CD4-positive, alpha-beta T cell (primary cell): ENCODE measurements at regions not wholly inside any gene's neighbourhood (a gene's known extent, or its start where the extent isn't known, plus 50 kb on each side); places are given as distances from the start of the nearest gene placed in this dataset.

ENCODE experiments used
- ATAC-seq: fragments of 200-7000 bp; cut with Tn5 transposase; one replicate; pipeline ENCODE4 v1.10.0; 2022; ENCODE audit warnings: mild to moderate bottlenecking; ENCODE audit not compliant: poor library complexity
- CTCF ChIA-PET: fragments of 350-600 bp; sonication (Branson Sonifier 250); formaldehyde crosslinking; loops from one replicate; lab custom pipeline; 2021; ENCODE audit warnings: antibody characterized with exemption, inconsistent platforms; lab: Charles Lee
- POLR2A ChIA-PET: fragments of 350-600 bp; sonication (Branson Sonifier 250); formaldehyde crosslinking; loops from one replicate; lab custom pipeline; 2021; ENCODE audit warnings: antibody characterized with exemption, inconsistent platforms; lab: Charles Lee
- DNase-seq, 14 experiments: peaks; one replicate each; pipeline ENCODE4 v3.0.0-alpha.2; 2013 to 2020; ENCODE audit warnings: mixed read lengths in 2 of 14
- H3K27ac ChIP-seq, 2 donors: one replicate each; pipeline versions ENCODE4 v1.5.1 to v1.7.0; 2013; ENCODE audit warnings: low read length in 2 of 2, low read depth in 1 of 2, mild to moderate bottlenecking in 1 of 2
- H3K27me3 ChIP-seq, 2 experiments: 1 replicate in 1 of 2; 2 replicates in 1 of 2; pipeline versions ENCODE4 v1.6.1 to v1.7.0; 2013; ENCODE audit warnings: low read length in 2 of 2, control low read depth in 1 of 2, mild to moderate bottlenecking in 1 of 2, moderate library complexity in 1 of 2; ENCODE audit not compliant: insufficient read depth in 2 of 2, control insufficient read depth in 1 of 2
- H3K36me3 ChIP-seq: one replicate; pipeline ENCODE4 v1.6.1; 2013; ENCODE audit warnings: low read length, control low read depth; ENCODE audit not compliant: insufficient read depth
- H3K4me1 ChIP-seq: one replicate; pipeline ENCODE4 v1.6.1; 2013; ENCODE audit warnings: low read length, control low read depth; ENCODE audit not compliant: insufficient read depth
- H3K4me3 ChIP-seq: one replicate; pipeline ENCODE4 v1.5.1; 2013; ENCODE audit warnings: mild to moderate bottlenecking, low read length, moderate library complexity
- H3K9me3 ChIP-seq, 2 experiments: 1 replicate in 1 of 2; 2 replicates in 1 of 2; pipeline versions ENCODE4 v1.6.1 to v1.7.0; 2013; ENCODE audit warnings: low read length in 2 of 2, mild to moderate bottlenecking in 2 of 2, control low read depth in 1 of 2, moderate library complexity in 1 of 2; ENCODE audit not compliant: control insufficient read depth in 1 of 2, insufficient read depth in 1 of 2
- H3K27ac Mint-ChIP-seq: one replicate; pipeline ENCODE4 v1.8.0; 2020; ENCODE audit warnings: mixed read lengths
- H3K27me3 Mint-ChIP-seq: one replicate; pipeline ENCODE4 v1.8.0; 2021; ENCODE audit warnings: mixed read lengths
- H3K36me3 Mint-ChIP-seq: one replicate; pipeline ENCODE4 v1.8.0; 2021; ENCODE audit warnings: low read depth, mixed read lengths
- H3K4me1 Mint-ChIP-seq: one replicate; pipeline ENCODE4 v1.8.0; 2021; ENCODE audit warnings: low read depth, mixed read lengths
- H3K4me3 Mint-ChIP-seq: one replicate; pipeline ENCODE4 v1.8.0; 2020; ENCODE audit warnings: mild to moderate bottlenecking, mixed read lengths
- H3K9me3 Mint-ChIP-seq: one replicate; pipeline ENCODE4 v1.8.0; 2020; ENCODE audit warnings: mixed read lengths
- intact Hi-C, 2 experiments: fragments of 100-400 bp; cut with DNase I in 1 of 2; cut with micrococcal nuclease in 1 of 2; formaldehyde crosslinking; loops; one replicate each; pipeline versions ENCODE4 v1.15.1 to v1.9.0; 2023 to 2025; cut with DNase I, micrococcal nuclease
- TF ChIP-seq, protein P1 (sequence below): fragments of 200-600 bp; IDR thresholded peaks from one replicate; pipeline ENCODE4 v1.8.0; 2022; ENCODE audit warnings: antibody characterized with exemption, mild to moderate bottlenecking

DNA sequence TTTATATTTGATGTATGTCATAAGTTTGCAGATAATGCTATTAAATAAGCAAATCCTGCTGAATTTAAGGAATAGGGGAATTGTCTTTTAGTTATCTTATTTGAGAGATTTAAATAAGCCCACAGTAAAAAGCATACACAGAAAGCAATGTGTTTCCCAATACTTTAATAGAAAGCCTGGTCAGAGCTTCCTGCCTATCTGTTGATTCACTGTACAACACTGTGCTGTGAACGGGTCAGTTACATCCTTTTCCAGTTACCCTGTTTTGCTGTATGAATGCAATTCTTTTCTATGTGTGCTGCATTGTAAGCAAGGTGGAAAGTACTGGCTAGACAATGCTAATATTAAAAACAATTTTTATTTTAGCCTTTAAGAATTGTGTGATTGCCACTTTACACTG, 81.2 kb downstream of the ANKRD7 start:
- no peak overlapping the region for H3K27ac Mint-ChIP-seq
- ChIA-PET CTCF (no interaction called here), POLR2A (no interaction called here)
- peaks cover 8% of the 10 kb centered on the region for H3K9me3 Mint-ChIP-seq
- Histone ChIP-seq H3K4me1 (no peaks in the 10 kb centered on the region), H3K9me3 (no peaks in the 10 kb centered on the region), H3K4me3 (no peak overlapping the region), H3K27ac (no peak overlapping the region), H3K27me3 (no peaks in the 10 kb centered on the region), H3K36me3 (no peaks in the 10 kb centered on the region)
- ATAC-seq (no peak), DNase-seq (no peak)
- no peaks in the 10 kb centered on the region for H3K4me1 Mint-ChIP-seq
- peaks cover 4% of the 10 kb centered on the region for H3K27me3 Mint-ChIP-seq
- TF ChIP-seq, protein P1, sequence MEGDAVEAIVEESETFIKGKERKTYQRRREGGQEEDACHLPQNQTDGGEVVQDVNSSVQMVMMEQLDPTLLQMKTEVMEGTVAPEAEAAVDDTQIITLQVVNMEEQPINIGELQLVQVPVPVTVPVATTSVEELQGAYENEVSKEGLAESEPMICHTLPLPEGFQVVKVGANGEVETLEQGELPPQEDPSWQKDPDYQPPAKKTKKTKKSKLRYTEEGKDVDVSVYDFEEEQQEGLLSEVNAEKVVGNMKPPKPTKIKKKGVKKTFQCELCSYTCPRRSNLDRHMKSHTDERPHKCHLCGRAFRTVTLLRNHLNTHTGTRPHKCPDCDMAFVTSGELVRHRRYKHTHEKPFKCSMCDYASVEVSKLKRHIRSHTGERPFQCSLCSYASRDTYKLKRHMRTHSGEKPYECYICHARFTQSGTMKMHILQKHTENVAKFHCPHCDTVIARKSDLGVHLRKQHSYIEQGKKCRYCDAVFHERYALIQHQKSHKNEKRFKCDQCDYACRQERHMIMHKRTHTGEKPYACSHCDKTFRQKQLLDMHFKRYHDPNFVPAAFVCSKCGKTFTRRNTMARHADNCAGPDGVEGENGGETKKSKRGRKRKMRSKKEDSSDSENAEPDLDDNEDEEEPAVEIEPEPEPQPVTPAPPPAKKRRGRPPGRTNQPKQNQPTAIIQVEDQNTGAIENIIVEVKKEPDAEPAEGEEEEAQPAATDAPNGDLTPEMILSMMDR = no peak
- intact Hi-C loops = no loop called here
- H3K4me3 Mint-ChIP-seq = no peak overlapping the region
- H3K36me3 Mint-ChIP-seq = no peaks in the 10 kb centered on the region

DNA sequence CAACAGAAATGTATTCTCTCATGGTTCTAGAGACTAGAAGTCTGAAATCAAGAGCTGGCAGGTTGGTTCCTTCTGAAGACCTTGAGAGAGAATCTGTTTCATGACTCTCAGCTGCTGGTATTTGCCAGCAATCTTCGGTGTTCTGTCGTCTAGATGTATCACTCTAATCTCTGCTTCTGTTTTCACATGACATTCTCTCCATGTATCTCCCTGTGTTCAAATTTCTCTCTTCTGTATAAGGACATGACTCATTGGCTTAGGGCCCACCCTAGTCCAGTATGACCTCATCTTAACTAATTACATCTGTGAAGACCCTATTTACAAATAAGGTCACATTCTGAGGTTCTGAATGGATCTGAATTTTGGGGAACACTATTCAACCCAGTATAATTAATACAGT, 82.3 kb downstream of the ANKRD7 start:
- Mint-ChIP-seq H3K4me1 (no peaks in the 10 kb centered on the region), H3K9me3 (peaks cover 8% of the 10 kb centered on the region), H3K4me3 (no peak overlapping the region), H3K27me3 (peaks cover 4% of the 10 kb centered on the region), H3K36me3 (no peaks in the 10 kb centered on the region), H3K27ac (no peak overlapping the region)
- TF ChIP-seq, protein P1 = no peak
- ATAC-seq = no peak
- intact Hi-C loops = no loop called here
- H3K27me3 ChIP-seq = no peaks in the 10 kb centered on the region
- CTCF ChIA-PET = no interaction called here
- H3K4me1 ChIP-seq = no peaks in the 10 kb centered on the region
- H3K4me3 ChIP-seq = no peak overlapping the region
- no peak for DNase-seq
- H3K9me3 ChIP-seq = no peaks in the 10 kb centered on the region
- no peak overlapping the region for H3K27ac ChIP-seq
- POLR2A ChIA-PET = no interaction called here
- no peaks in the 10 kb centered on the region for H3K36me3 ChIP-seq

DNA sequence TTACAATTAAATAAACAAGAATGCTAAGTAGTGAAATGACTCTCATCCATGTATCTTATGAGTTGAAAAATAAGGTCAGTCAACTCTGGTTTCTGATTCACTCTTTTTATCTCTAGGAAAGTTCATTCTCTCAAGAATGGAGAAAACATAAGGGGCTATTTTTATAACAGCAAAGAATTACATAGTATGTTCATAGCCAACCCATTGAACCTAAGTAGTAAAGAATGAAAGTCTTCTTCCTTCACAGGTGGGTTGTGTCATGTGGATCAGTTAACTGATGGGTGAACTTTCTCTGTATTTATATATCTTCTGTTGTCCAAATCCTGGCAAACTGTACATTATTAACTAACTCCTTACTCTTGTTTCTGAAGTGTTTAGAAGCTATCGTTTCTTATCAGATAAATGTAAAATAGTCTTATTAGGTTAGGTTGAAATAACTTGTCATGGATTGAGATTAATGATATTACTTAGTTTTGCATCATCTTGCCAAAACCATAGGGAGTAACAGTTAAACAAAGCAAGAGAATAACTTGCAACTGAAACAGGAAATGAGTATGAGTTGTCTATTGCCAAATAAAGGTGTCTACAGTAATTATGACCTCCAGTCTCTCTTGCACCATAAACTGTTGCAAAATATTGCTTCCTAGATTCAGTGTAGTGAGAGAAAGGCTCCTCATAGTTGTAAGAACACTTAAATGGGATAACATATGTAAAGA, 86.8 kb downstream of the ANKRD7 start:
- Mint-ChIP-seq H3K27ac (no peak overlapping the region), H3K9me3 (peaks cover 11% of the 10 kb centered on the region), H3K27me3 (peaks cover 4% of the 10 kb centered on the region), H3K4me3 (no peak overlapping the region), H3K36me3 (no peaks in the 10 kb centered on the region), H3K4me1 (no peaks in the 10 kb centered on the region)
- DNase-seq (peak in 2 of 14 experiments; percentile 26 to 37), ATAC-seq (no peak)
- Histone ChIP-seq H3K4me3 (no peak overlapping the region), H3K4me1 (no peaks in the 10 kb centered on the region), H3K36me3 (no peaks in the 10 kb centered on the region), H3K27me3 (no peaks in the 10 kb centered on the region), H3K9me3 (peaks cover 3 to 4% of the 10 kb centered on the region in 2 experiments), H3K27ac (no peak overlapping the region)
- ChIA-PET CTCF (no interaction called here), POLR2A (no interaction called here)
- TF ChIP-seq, protein P1 = no peak
- intact Hi-C loops = no loop called here
